Fibroblast of lung (primary cell): ENCODE measurements at regions not wholly inside any gene's neighbourhood (a gene's known extent, or its start where the extent isn't known, plus 50 kb on each side); places are given as distances from the start of the nearest gene placed in this dataset.

Source experiments
- CTCF ChIP-seq, 2 donors: IDR thresholded peaks in 1 of 2; conservative IDR thresholded peaks in 1 of 2; 1 replicate in 1 of 2; 2 replicates in 1 of 2; pipeline ENCODE4 v1.5.1; 2011 to 2012; ENCODE audit warnings: low read length in 2 of 2, control low read depth in 1 of 2, inconsistent platforms in 1 of 2, low read depth in 1 of 2, mild to moderate bottlenecking in 1 of 2
- EZH2 ChIP-seq: IDR thresholded peaks from 2 replicates; pipeline ENCODE4 v1.5.1; 2012; ENCODE audit warnings: low read length, control low read depth, mild to moderate bottlenecking; ENCODE audit errors: missing control alignments

DNA sequence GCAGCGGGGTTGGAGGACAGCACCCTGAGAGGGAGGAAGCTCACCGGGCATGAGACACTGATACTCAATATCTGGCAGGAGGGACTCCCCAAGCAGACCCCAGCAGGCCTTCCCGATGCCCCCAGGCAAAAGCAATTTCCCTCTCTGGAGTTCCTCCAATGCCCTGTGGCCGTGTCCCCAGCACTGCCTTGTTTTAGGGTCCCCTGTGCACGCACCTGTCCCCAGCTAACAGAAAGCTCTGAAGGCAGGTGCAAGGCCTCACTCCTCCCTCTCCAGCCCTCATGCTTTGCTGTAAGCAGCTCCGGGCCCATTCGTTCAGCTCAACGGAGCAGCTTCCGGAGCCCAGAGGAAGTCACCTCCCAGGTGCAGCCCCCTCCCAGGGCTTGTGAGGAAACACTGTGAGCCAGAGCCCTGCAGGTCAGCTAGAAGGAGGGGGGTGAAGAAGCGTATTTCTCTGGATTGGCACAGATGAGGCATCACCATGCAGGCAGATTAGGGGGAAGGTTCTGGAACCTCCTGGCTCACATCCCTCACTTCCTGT lies 50.3 kb upstream of the ID2 start:
- TF ChIP-seq CTCF (conservative IDR thresholded peaks at IDR 0.05 in 1 of 2, IDR thresholded peaks at IDR 0.05 in 1 of 2; ENCODE audit: low read depth in 1 of 2, low read length in 2 of 2) (no peak), EZH2 (no peak)
